ENCODE measurements at regions not wholly inside any gene's neighbourhood (a gene's known extent, or its start where the extent isn't known, plus 50 kb on each side); places are given as distances from the start of the nearest gene placed in this dataset.
"Not testable (repeated sequence)": the region's sequence is repeated elsewhere in the genome, so short reads cannot be mapped to it uniquely, and the experiment has no call there.

GRCh38 chr1:146411923-146412322 is 183.1 kb upstream of the NOTCH2NLA start:
- DNase-seq (ENCODE audit: low spot score): not testable (repeated sequence)

GRCh38 chr1:146409817-146410441 is 181.1 kb upstream of the NOTCH2NLA start:
- peak; percentile 95 for DNase-seq (ENCODE audit: low spot score)

- DNase-seq (ENCODE audit: low spot score): peak; percentile 93
Measured at GRCh38 chr1:146409116-146409801, 180.4 kb upstream of the NOTCH2NLA start.

- DNase-seq (ENCODE audit: low spot score): peak; percentile 24
Measured at GRCh38 chr1:146401281-146401825, 172.5 kb upstream of the NOTCH2NLA start.

GRCh38 chr1:146400173-146401121 is 171.6 kb upstream of the NOTCH2NLA start:
- not testable (repeated sequence) for DNase-seq (ENCODE audit: low spot score)

GRCh38 chr1:146399225-146399624 is 170.4 kb upstream of the NOTCH2NLA start:
- not testable (repeated sequence) for DNase-seq (ENCODE audit: low spot score)

GRCh38 chr1:146396801-146397200 is 168.0 kb upstream of the NOTCH2NLA start:
- DNase-seq (ENCODE audit: low spot score): not testable (repeated sequence)

GRCh38 chr1:146396242-146396641 is 167.4 kb upstream of the NOTCH2NLA start:
- not testable (repeated sequence) for DNase-seq (ENCODE audit: low spot score)

- not testable (repeated sequence) for DNase-seq (ENCODE audit: low spot score)
Measured at GRCh38 chr1:146393796-146394195, 165.0 kb upstream of the NOTCH2NLA start.

GRCh38 chr1:146393154-146393553 is 164.3 kb upstream of the NOTCH2NLA start:
- DNase-seq (ENCODE audit: low spot score): not testable (repeated sequence)

GRCh38 chr1:146389178-146389577 is 160.4 kb upstream of the NOTCH2NLA start:
- not testable (repeated sequence) for DNase-seq (ENCODE audit: low spot score)

- peak; percentile 39 for DNase-seq (ENCODE audit: low spot score)
Measured at GRCh38 chr1:146387750-146388469, 159.1 kb upstream of the NOTCH2NLA start.

GRCh38 chr1:146386851-146387749 is 158.3 kb upstream of the NOTCH2NLA start:
- DNase-seq (ENCODE audit: low spot score): peak; percentile 98

GRCh38 chr1:146381196-146381595 is 152.4 kb upstream of the NOTCH2NLA start:
- not testable (repeated sequence) for DNase-seq (ENCODE audit: low spot score)

- DNase-seq (ENCODE audit: low spot score): peak; percentile 99
Measured at GRCh38 chr1:146376708-146377496, 148.1 kb upstream of the NOTCH2NLA start.

GRCh38 chr1:146376309-146376707 is 147.5 kb upstream of the NOTCH2NLA start:
- peak; percentile 88 for DNase-seq (ENCODE audit: low spot score)

GRCh38 chr1:146375108-146375507 is 146.3 kb upstream of the NOTCH2NLA start:
- DNase-seq (ENCODE audit: low spot score): not testable (repeated sequence)

- DNase-seq (ENCODE audit: low spot score): peak; percentile 73
Measured at GRCh38 chr1:146369940-146370339, 141.1 kb upstream of the NOTCH2NLA start.

GRCh38 chr1:146355373-146355772 is 126.6 kb upstream of the NOTCH2NLA start:
- not testable (repeated sequence) for DNase-seq (ENCODE audit: low spot score)
